GM10266 (cell line): ENCODE measurements at regions not wholly inside any gene's neighbourhood (a gene's known extent, or its start where the extent isn't known, plus 50 kb on each side); places are given as distances from the start of the nearest gene placed in this dataset.

ENCODE experiments used
- DNase-seq: peaks from one replicate; pipeline ENCODE4 v3.0.0; 2012; ENCODE audit errors: extremely low spot score
- TF ChIP-seq, protein P1 (sequence below): IDR thresholded peaks from 2 replicates; pipeline ENCODE4 v1.5.1; 2012; ENCODE audit warnings: mild to moderate bottlenecking, low read depth; ENCODE audit not compliant: control insufficient read depth, insufficient read depth; ENCODE audit errors: missing control alignments

DNA sequence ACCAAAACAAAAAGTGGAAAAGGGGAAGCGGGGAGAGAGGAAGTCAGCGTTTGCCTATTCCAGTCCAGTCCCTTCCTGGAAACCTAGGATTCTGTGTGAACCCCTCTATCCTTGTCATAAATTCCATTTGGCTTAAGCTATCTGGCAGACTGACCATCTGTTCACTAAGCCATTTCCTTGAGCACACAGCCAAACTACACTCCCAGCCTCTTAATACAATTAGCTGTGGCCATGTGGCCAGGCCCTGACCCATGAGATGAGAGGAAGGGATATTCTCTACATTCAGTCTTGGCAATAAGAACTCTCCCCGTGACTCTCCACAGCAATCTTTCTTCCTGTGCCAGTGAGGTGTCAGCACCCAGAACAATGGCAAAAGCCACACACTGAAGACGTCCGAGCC is 424.8 kb downstream of the TLE1 start:
- TF ChIP-seq, protein P1, sequence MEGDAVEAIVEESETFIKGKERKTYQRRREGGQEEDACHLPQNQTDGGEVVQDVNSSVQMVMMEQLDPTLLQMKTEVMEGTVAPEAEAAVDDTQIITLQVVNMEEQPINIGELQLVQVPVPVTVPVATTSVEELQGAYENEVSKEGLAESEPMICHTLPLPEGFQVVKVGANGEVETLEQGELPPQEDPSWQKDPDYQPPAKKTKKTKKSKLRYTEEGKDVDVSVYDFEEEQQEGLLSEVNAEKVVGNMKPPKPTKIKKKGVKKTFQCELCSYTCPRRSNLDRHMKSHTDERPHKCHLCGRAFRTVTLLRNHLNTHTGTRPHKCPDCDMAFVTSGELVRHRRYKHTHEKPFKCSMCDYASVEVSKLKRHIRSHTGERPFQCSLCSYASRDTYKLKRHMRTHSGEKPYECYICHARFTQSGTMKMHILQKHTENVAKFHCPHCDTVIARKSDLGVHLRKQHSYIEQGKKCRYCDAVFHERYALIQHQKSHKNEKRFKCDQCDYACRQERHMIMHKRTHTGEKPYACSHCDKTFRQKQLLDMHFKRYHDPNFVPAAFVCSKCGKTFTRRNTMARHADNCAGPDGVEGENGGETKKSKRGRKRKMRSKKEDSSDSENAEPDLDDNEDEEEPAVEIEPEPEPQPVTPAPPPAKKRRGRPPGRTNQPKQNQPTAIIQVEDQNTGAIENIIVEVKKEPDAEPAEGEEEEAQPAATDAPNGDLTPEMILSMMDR: no peak
- no peak for DNase-seq

DNA sequence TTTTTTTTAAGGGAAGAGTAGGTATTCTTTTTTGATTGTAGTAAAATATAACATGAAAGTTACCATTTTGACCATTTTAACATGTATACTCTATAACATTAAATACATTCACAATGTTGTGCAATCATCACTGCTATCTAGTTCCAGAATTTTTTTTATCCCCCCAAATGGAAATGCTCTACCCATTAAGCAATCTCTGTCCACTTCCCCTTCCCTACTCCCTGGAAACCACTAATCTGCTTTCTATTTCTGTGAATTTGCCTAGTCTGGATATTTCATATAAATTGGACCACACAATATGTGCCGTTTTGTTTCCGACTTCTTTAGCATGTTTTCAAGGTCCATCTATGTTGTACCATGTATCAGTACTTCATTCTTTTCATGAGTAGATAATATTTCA is 429.5 kb downstream of the TLE1 start:
- no peak for DNase-seq

DNA sequence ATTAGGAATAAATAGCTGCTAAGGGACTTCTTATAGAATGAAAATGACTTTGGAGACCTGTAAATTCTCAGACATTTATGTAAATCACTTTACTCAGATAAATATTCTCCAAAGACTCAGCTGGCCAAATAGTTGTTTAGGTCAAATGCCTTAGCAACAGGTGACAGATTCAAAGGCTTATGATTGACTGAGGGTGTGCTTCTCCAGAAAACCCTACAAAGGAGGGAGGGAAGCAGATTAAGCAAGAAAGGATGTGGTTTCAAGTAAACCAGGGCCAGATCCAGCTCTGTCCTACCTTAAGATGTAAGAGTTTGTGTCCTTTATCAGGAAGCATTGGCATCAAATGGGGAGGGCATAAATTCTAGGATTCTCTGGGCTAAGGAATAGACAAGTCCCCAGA is 433.0 kb downstream of the TLE1 start:
- TF ChIP-seq, protein P1: no peak
- DNase-seq: no peak

More for the DNA sequence above, 429.5 kb downstream of the TLE1 start:
- TF ChIP-seq, protein P1: no peak

DNA sequence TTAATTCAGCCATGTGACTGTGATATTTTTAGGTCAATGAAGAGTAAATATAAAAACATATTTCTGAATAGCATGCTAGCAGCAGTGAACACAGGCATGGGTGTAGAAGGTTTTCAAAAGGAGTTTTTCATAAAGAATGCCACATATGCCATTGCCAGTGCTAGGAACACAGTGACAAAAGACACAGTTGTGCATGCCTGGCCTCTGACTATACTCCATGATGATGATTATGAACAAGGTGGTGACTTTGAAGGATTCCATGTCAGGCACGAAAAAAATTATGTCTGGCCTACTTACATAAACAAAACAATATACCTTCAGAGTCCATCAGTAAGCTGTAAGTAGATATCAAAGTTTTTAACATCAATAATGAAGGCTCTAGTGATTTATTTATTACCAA is 438.7 kb downstream of the TLE1 start:
- TF ChIP-seq, protein P1: no peak
- DNase-seq: no peak

GRCh38 chr9:81250041-81250440 is 439.3 kb downstream of the TLE1 start:
- TF ChIP-seq, protein P1: no peak

DNA sequence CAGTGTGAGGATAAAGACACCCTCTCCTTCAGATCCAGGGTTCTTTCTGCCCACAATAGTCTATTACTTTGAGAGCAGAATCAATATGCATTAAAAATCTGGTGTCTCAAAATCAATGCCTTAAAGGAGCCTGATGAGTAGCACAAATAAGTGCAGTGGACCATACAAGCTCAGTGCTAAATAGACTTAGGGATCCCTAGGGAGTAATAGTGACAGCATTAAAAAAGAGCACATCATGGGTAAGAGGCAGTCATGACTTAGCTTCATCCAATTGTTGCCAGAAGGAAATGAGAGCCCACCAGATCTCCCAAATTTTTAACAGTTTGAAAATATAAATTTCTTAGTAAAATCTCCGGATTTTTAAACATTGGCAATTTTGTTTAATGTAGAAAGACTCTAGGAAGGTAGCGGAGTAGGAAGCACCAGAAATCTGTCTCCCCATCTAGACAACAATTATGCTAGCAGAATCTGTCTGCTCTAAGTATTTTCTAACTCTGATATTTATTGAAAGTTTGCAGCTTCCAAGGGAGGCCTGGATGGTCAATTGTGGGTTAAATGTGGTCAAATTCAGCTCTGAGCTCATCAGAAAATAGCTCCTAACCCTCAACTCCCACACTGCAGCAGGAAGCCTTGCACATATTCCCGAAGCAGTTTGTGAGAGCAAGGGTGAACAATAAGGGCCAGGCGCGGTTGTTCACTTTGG is 443.9 kb downstream of the TLE1 start:
- no peak for DNase-seq
- TF ChIP-seq, protein P1: no peak

More at GRCh38 chr9:81250041-81250440, 439.3 kb downstream of the TLE1 start:
- no peak for DNase-seq

GRCh38 chr9:81244631-81245030 is 444.7 kb downstream of the TLE1 start:
- TF ChIP-seq, protein P1: no peak
- DNase-seq: no peak
